HEK293 (cell line): ENCODE measurements at regions not wholly inside any gene's neighbourhood (a gene's known extent, or its start where the extent isn't known, plus 50 kb on each side); places are given as distances from the start of the nearest gene placed in this dataset.

Experiments
- CTCF ChIA-PET: fragments of 350-600 bp; formaldehyde crosslinking; extraction: SDS; loops from one replicate; lab custom pipeline; 2021; ENCODE audit warnings: antibody characterized with exemption; lab: Yijun Ruan, JAX
- POLR2A ChIA-PET: fragments of 300-600 bp; formaldehyde crosslinking; extraction: SDS; loops from one replicate; lab custom pipeline; 2020; ENCODE audit warnings: antibody characterized with exemption, inconsistent platforms; lab: Yijun Ruan, JAX
- H3K27ac ChIP-seq: fragments of 200-500 bp; sonication (Bioruptor generic); 2 replicates; pipeline ENCODE4 v1.5.1; 2014; ENCODE audit warnings: low read depth, low read length, control low read depth, inconsistent platforms; ENCODE audit errors: extremely low read depth
- H3K36me3 ChIP-seq, 2 experiments: fragments of 200-500 bp in 1 of 2; sonication (Bioruptor generic) in 1 of 2; 1 replicate in 1 of 2; 2 replicates in 1 of 2; pipeline ENCODE4 v1.5.1; 2014 to 2017; ENCODE audit warnings: inconsistent platforms in 2 of 2, low read length in 2 of 2; ENCODE audit not compliant: control insufficient read depth in 2 of 2, insufficient read depth in 1 of 2
- H3K4me1 ChIP-seq: fragments of 200-500 bp; sonication (Bioruptor generic); 2 replicates; pipeline ENCODE4 v1.5.1; 2014; ENCODE audit warnings: mild to moderate bottlenecking, low read length, inconsistent platforms; ENCODE audit not compliant: control insufficient read depth, insufficient read depth
- H3K4me3 ChIP-seq: 2 replicates; pipeline ENCODE4 v1.5.1; 2011; ENCODE audit warnings: low read depth, mild to moderate bottlenecking, control low read depth, low read length, moderate library complexity
- H3K9me3 ChIP-seq: fragments of 200-500 bp; sonication (Bioruptor generic); 2 replicates; pipeline ENCODE4 v1.5.1; 2014; ENCODE audit warnings: low read depth, low read length, inconsistent platforms; ENCODE audit not compliant: control insufficient read depth, insufficient read depth
- ATF2 ChIP-seq: fragments of 450-650 bp; formaldehyde crosslinking; IDR thresholded peaks from 2 replicates; pipeline ENCODE4 v1.5.1; 2016; ENCODE audit warnings: missing biosample characterization, missing genetic modification characterization, low read depth
- INSM2 ChIP-seq: fragments of 450-650 bp; formaldehyde crosslinking; IDR thresholded peaks from 2 replicates; pipeline ENCODE4 v1.5.1; 2016; ENCODE audit warnings: missing biosample characterization, missing genetic modification characterization
- PRDM4 ChIP-seq: fragments of 450-650 bp; formaldehyde crosslinking; IDR thresholded peaks from 2 replicates; pipeline ENCODE4 v1.5.1; 2017; ENCODE audit warnings: missing biosample characterization, missing genetic modification characterization
- SETDB1 ChIP-seq: IDR thresholded peaks from one replicate; pipeline ENCODE4 v1.6.1; 2017; ENCODE audit warnings: mild to moderate bottlenecking, low read length, moderate library complexity, mixed read lengths; ENCODE audit not compliant: insufficient read length
- ZBTB21 ChIP-seq: fragments of 450-650 bp; formaldehyde crosslinking; IDR thresholded peaks from 2 replicates; pipeline ENCODE4 v1.5.1; 2017; ENCODE audit warnings: missing biosample characterization, missing genetic modification characterization
- ZBTB6 ChIP-seq: fragments of 450-650 bp; formaldehyde crosslinking; IDR thresholded peaks from 2 replicates; pipeline ENCODE4 v1.5.1; 2017; ENCODE audit warnings: missing biosample characterization, missing genetic modification characterization
- ZBTB7A ChIP-seq: fragments of 450-650 bp; formaldehyde crosslinking; IDR thresholded peaks from 2 replicates; pipeline ENCODE4 v1.5.1; 2016; ENCODE audit warnings: low read depth, missing biosample characterization, missing genetic modification characterization
- ZNF19 ChIP-seq: fragments of 450-650 bp; formaldehyde crosslinking; IDR thresholded peaks from 2 replicates; pipeline ENCODE4; 2016; ENCODE audit warnings: missing biosample characterization, missing genetic modification characterization, low read depth
- ZNF274 ChIP-seq, 2 experiments: fragments of 200-500 bp in 1 of 2; fragments of 450-650 bp in 1 of 2; sonication (Bioruptor generic) in 1 of 2; formaldehyde crosslinking in 1 of 2; IDR thresholded peaks; 2 replicates each; pipeline versions ENCODE4 v1.5.1 to v1.6.1; 2014 to 2016; ENCODE audit warnings: borderline replicate concordance in 1 of 2, inconsistent platforms in 1 of 2, low read length in 1 of 2, missing biosample characterization in 1 of 2, missing genetic modification characterization in 1 of 2
- ZNF335 ChIP-seq: fragments of 450-650 bp; formaldehyde crosslinking; conservative IDR thresholded peaks from 2 replicates; pipeline ENCODE4 v1.5.1; 2016; ENCODE audit warnings: missing biosample characterization, missing genetic modification characterization
- ZNF366 ChIP-seq: fragments of 450-650 bp; formaldehyde crosslinking; conservative IDR thresholded peaks from 2 replicates; pipeline ENCODE4 v1.5.1; 2016; ENCODE audit warnings: missing biosample characterization, missing genetic modification characterization
- ZNF423 ChIP-seq: fragments of 450-650 bp; formaldehyde crosslinking; IDR thresholded peaks from 2 replicates; pipeline ENCODE4 v1.5.1; 2016; ENCODE audit warnings: missing biosample characterization, missing genetic modification characterization
- ZNF449 ChIP-seq: fragments of 450-650 bp; formaldehyde crosslinking; IDR thresholded peaks from 2 replicates; pipeline ENCODE4 v1.5.1; 2017; ENCODE audit warnings: missing biosample characterization, mild to moderate bottlenecking, missing genetic modification characterization, moderate library complexity
- ZNF473 ChIP-seq: fragments of 450-650 bp; formaldehyde crosslinking; IDR thresholded peaks from 2 replicates; pipeline ENCODE4 v1.5.1; 2017; ENCODE audit warnings: missing biosample characterization, missing genetic modification characterization
- ZNF488 ChIP-seq: fragments of 450-650 bp; formaldehyde crosslinking; IDR thresholded peaks from 2 replicates; pipeline ENCODE4 v1.5.1; 2016; ENCODE audit warnings: missing biosample characterization, missing genetic modification characterization
- ZNF626 ChIP-seq: fragments of 450-650 bp; sonication (Bioruptor Pico); formaldehyde crosslinking; IDR thresholded peaks from 2 replicates; pipeline ENCODE4 v1.5.1; 2018; ENCODE audit warnings: missing biosample characterization, missing genetic modification characterization, inconsistent platforms
- ZNF677 ChIP-seq: fragments of 450-650 bp; IDR thresholded peaks from 2 replicates; pipeline ENCODE4 v1.5.0; 2018; ENCODE audit warnings: missing biosample characterization, mild to moderate bottlenecking, missing genetic modification characterization, moderate library complexity
- ZNF701 ChIP-seq: fragments of 450-650 bp; formaldehyde crosslinking; IDR thresholded peaks from 2 replicates; pipeline ENCODE4 v1.5.1; 2016; ENCODE audit warnings: missing biosample characterization, missing genetic modification characterization
- ZSCAN30 ChIP-seq: fragments of 450-650 bp; IDR thresholded peaks from 2 replicates; pipeline ENCODE4 v1.5.1; 2018; ENCODE audit warnings: missing biosample characterization, mild to moderate bottlenecking, missing genetic modification characterization, moderate library complexity

GRCh38 chr10:43801626-43802025, 152.9 kb upstream of the ZNF32 start:
- no peaks in the 10 kb centered on the region for H3K4me1 ChIP-seq
- ChIA-PET POLR2A (no interaction called here), CTCF (no interaction called here)

More at GRCh38 chr10:43801626-43802025, 152.9 kb upstream of the ZNF32 start:
- Histone ChIP-seq H3K9me3 (no peaks in the 10 kb centered on the region), H3K36me3 (no peaks in the 10 kb centered on the region)
- TF ChIP-seq ZNF449 (tag by site-specific recombination), result no peak
- TF ChIP-seq ZNF701 (tag by site-specific recombination), result no peak
- no peak for TF ChIP-seq ZNF473 (tag by site-specific recombination)
- TF ChIP-seq PRDM4 (tag by site-specific recombination), result no peak
- no peak for TF ChIP-seq ZBTB6 (tag by site-specific recombination)
- TF ChIP-seq INSM2 (tag by site-specific recombination), result no peak
- no peak for TF ChIP-seq ZNF335
- no peak for TF ChIP-seq ZSCAN30 (tag by site-specific recombination)
- TF ChIP-seq SETDB1, result no peak
- TF ChIP-seq ZNF626 (tag by site-specific recombination), result no peak
- TF ChIP-seq ZNF274 (IDR thresholded peaks at IDR 0.05; ENCODE audit: low read length), result no peak
- TF ChIP-seq ZNF274 (tag by site-specific recombination; IDR thresholded peaks at IDR 0.05; ENCODE audit: borderline replicate concordance), result no peak
- TF ChIP-seq ZNF19 (tag by site-specific recombination), result no peak
- no peak for TF ChIP-seq ZNF423 (tag by site-specific recombination)
- no peak for TF ChIP-seq ZBTB21 (tag by site-specific recombination)
- TF ChIP-seq ZNF488, result no peak
- TF ChIP-seq ZNF366 (tag by site-specific recombination), result no peak
- TF ChIP-seq ATF2 (tag by site-specific recombination), result no peak
- no peak for TF ChIP-seq ZNF677
- no peak for TF ChIP-seq ZBTB7A
- TF ChIP-seq, all 188 proteins: peak for 0
- Histone ChIP-seq H3K4me3 (no peak overlapping the region), H3K27ac (no peak overlapping the region)
